Activated CD4-positive, alpha-beta T cell treated with anti-CD3 and anti-CD28 coated beads for 4 hours (primary cell): ENCODE measurements at regions not wholly inside any gene's neighbourhood (a gene's known extent, or its start where the extent isn't known, plus 50 kb on each side); places are given as distances from the start of the nearest gene placed in this dataset.
"Not testable (repeated sequence)": the region's sequence is repeated elsewhere in the genome, so short reads cannot be mapped to it uniquely, and the experiment has no call there.

ENCODE experiments used
- DNase-seq, 2 donors: peaks; one replicate each; pipeline ENCODE4 v3.0.0-alpha.2; 2020

DNA sequence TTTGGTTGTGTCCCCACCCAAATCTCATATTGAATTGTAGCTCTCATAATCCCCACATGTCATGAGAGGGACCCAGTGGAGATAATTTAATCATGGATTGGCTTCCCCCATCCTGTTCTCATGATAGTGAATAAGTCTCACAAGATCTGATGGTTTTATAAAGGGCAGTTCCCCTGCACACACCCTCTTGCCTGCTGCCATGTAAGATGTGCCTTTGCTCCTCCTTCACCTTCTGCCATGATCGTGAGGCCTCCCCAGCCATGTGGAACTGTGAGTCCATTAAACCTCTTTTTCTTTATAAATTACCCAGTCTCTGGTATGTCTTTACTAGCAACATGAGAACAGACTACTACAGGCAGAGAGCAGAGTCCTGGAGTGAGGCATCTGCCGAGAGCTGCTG lies 90.2 kb upstream of the SLC45A1 start:
- not testable (repeated sequence) for DNase-seq

DNA sequence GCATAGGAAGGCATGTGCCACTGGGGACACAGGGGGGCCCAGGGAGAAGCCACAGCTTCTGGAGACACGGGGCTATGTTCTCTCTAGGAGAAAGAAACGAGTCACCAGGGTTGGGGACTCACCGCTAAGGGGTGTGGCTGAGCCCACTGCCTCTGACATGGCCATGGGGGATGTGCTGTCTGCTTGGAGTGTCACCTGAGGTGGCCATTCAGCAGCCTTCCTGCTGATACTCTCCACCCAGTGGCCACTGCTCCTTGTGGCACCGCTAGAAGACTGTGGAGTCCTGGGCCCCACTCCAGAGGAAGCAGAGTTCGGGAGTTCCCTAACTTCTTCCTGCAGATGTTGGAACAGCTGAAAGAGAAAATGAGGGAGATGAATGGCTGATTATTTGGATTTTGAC lies 91.2 kb upstream of the SLC45A1 start:
- no peak for DNase-seq

DNA sequence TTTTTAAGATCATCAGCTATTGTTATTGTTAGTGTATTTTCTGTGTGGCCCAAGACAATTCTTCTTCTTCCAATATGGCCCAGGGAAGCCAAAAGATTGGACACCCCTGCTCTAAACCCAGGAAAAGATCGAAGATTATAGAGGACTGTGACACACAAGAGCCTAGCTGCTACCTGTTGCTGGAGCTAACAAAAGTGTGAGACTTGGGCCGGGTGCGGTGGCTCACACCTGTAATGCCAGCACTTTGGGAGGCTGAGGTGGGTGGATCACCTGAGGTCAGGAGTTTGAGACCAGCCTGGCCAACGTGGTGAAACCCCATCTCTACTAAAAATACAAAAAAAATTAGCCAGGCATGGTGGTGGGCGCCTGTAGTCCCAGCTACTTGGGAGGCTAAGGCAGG lies 91.9 kb upstream of the SLC45A1 start:
- not testable (repeated sequence) for DNase-seq

DNA sequence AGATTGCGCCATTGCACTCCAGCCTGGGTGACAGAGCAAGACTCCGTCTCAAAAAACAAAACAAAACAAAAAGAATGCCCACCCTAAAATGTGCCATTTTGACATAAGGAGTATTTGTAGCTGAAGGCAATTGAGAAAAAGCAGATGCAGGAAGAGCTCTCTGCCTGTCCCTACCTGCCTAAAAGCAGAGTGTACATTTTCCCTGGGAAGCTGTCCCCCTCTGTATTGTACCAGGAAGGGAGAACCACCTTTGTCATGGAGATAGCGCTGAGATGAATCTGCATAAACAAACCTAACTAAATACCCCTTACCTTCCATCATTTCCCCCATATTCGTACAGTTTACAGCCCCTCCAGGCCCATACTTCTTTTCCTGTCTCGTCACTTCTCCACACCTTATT lies 94.4 kb upstream of the SLC45A1 start:
- no peak for DNase-seq

DNA sequence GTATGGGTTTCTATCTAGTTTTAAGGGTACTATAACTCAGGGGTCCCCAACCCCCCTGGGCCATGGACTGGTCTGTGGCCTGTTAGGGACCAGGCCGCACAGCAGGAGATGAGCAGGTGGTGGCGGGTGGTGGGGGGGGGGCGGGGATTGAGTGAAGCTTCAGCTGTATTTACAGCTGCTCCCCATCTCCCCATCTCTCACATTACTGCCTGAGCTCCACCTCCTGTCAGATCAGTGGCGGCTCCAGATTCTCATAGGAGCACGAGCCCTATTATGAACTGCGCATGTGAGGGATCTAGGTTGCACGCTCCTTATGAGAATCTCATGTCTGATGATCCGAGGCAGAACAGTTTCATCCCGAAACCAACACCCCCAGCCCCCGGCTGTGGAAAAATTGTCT lies 95.1 kb upstream of the SLC45A1 start:
- no peak for DNase-seq

DNA sequence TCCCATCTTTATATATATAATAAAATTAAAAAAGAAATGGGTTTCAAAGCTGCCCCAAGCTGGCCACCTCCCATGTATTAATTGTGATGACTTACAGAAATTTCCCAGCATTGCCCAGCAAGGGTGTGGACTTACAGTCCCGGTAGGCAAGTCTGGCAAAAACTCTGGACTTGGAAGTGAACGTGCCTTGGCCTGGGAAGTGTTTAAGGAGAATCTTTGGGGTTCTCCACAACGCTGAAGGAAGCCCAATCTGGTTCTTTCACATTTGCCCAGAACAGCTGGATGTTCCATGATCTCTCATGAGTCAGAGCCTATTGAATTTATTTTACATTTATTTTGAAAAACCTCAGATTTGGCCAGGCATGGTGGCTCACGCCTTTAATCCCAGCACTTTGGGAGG lies 98.4 kb upstream of the SLC45A1 start:
- no peak for DNase-seq

DNA sequence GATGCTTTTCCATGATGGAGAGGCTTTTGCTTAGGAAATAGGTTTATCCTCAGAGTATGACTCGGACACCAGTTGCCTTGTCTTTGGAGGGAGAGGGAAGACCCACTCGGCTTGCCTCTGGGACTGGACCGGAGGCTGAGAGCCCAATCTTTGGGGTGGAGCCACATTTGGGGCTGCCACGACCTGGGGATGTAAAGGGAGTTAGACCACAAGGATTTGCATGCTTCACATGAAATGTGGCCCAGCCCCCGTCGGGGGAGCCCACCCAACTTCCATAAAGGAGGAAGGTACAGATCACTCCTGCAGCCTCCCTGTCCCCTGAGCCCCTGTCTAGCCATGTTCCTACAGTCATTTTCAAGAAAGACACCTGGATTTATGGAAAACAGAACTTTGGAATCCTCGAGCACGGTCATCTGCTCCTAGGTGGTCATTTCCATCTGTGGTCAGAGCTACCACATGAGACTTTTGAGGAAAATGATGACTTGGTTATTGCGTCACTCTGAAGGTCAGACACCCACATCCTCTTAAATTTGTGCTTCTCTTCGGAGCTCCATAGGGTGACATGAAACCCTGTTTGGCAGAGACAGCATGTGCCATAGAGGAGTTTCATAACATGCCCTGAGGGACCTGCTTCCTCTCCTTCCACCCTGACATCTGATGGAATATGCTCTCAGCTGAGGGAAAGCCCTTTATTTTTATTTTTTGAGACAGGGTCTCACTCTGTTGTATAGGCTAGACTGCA lies 99.4 kb upstream of the SLC45A1 start:
- no peak for DNase-seq

DNA sequence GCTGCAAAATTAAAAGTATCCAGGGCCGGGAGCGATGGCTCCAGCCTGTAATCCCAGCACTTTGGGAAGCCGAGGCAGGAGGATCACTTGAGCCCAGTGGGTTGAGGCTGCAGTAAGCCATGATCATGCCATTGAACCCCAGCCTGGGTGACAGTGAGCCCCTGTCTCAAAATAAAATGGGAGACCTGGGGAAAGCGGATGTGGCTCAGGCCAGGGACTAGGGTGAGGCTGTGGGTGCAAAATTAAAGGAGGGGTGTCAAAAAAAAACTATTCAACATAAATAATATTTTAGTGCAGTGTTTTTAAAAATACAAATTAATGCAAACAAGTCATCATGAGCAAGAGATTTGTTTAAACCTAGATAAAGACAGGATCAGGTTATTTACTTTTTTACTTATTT lies 100.1 kb upstream of the SLC45A1 start:
- DNase-seq, result no peak

DNA sequence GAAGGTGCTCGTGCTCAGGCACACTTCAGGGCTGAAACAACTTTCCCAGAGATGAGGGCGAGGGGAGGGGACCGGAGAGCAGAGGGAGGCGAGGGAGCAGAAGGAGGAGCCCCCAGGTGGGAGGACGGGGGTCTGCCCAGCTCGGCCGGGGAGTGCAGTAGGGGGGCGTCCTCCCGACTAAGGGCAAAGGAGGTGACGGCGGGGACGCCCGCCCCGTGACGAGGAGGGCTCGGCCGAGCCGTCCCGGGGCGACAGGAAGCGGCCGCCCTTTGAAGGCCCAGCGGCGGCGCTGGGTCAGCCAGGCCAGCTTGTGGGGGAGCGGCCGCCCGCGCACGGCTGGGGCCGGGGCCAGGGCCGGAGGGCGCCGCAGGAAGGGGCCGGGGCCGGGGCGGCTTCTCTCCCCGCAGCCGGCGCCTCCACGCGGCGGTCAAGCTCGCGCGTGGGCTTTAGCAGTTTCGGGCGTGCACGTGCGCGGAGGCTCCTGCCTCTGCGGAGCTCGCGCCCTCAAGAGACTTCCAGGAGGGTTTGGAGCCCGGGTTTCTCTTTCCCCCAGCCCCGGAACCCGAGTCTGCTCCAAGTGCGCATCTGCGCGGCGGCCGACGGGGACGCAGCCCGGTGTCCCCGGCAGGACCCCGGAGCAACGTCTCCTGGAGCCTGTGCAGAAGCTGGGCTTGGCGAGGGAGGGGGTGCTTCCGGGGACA lies 100.8 kb upstream of the SLC45A1 start:
- peak; percentile 8 to 16 for DNase-seq

DNA sequence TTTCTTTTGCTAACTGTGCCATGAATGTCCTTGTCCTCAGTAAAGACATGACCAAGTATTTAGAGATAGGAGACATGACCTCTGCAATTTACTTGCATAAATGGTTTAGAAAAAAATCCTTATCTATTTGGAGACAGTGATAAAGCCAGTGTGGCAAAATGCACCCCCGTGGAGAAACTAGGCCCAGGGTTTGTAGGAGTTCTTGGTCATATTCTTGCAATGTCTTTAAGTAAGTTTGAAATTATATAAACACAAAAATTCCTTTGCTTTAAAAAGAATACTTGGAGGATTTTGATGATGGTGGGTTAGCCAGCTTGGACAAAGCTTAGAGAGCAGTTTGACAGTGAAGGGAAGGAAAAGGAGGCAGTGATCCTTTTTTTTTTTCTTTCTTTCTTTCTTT lies 101.9 kb upstream of the SLC45A1 start:
- DNase-seq, result no peak

DNA sequence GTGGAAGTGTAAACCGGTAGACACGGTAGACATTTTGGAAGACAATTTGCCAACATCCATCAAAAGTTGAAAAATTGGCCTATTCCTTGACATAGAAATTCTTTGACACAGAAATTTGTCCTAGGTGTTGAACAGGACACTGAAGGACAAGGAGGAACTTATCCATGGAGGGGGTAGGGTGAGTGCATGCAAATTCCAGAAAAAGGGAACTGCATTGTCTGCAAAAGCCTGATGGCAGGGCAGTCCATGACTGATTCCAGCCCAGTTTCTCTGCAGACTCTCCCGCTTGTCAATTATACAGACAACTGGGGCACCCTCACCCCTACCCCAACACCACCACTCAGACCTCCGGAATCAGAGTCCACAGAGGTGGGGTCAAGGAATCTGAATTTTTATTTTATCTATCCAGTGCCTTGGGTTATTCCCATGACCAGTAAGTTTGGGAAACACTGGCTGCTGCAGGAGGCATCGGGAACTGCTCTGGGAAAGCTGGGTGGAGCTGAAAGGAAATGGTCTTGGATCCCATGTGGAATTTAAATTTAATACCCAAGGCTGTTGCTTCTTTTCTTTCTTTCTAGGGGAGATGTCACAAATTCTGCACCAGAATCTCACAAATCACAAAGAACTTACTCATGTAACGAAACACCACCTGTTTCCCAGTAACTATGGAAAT lies 103.3 kb upstream of the SLC45A1 start:
- DNase-seq, result no peak

DNA sequence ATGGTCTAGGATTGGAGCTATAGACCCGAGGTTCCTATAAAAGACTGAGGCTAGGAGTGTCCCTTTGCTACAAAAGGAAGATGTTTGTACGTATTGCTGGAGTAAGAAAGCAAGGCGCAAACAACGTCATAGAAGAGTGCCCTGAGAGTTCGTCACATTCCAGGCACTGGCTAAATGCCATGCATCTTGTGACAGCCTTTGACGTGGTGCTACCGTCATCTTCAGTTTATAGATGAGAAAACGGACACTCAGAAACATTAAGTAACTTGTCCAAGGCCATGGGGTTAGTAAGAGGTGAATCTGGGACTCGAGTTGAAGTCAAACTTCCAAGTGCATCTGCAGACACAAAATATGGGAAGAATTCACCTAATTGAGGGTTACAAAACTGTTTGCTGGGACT lies 104.2 kb upstream of the SLC45A1 start:
- no peak for DNase-seq

DNA sequence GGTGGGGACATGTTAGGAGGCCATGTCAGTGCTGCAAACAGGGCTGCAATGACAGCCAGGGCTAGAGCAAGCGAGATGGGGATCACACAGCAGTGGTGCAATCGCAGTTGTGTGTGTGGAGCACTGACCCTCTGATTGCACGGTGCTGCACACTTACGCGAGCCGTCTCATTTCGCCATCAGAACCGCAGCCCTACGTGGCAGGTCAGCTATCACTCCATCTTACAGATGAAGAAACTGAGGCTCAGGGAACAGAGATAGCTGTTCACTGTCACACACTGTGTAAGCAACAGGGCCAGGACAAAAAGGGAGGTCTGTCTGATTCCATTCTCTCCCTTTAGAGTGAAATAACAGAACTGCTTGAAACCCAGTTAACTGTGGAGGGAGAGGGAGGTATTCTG lies 104.8 kb upstream of the SLC45A1 start:
- DNase-seq, result no peak

DNA sequence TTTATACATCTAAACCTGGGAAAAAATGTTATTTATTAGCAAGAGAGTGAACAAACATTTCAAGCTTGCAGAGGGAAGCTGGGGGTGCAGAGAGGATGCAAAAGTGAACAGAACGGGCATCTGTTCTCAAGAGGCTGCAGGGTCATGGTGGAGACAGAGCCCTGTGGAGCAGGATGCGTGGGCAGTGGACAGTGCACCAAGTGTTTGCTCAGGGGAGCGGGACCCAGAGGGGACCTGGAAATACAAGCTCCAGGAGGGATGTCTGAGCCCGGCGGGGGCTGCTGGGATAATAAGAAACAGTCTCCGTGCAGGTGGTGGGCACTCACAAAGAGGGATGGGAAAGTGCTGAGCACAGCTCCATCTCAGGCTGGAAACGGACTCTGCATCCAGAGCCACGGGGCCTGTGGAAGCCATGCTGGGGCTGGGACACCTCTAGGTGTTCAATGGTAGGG lies 105.3 kb upstream of the SLC45A1 start:
- no peak for DNase-seq

DNA sequence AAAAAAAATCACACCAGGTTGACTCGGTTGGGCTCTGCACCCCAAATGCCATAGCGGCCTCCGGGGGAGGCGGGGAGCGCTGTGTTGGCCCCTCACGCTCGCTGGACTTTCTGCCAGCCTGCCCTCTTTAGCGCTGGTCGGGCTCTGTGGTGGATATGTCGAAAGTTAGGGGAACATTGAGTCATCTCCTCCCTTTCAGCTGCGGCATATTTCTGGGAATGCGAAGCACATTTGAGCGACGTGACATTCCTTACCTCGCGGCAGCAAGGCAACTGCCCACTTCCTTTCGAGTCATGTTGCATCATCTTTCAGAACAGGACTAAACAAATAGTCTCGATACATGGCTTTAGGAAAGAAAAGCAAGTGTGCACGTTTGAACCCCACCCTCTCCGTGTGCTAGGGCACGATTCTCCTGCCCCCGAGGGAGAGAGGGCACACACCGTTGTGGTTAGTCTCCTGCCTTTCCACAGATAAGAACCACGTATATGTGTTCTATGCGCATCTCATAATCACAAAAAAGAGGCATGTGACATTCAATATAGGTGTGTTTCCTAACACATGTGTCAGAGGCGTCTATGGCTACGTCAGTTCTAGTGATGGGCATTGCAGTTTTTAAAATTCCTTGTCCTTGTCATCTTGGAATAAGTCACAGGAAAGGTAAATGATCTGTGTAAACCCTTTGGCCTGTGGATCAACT lies 105.9 kb upstream of the SLC45A1 start:
- no peak for DNase-seq

DNA sequence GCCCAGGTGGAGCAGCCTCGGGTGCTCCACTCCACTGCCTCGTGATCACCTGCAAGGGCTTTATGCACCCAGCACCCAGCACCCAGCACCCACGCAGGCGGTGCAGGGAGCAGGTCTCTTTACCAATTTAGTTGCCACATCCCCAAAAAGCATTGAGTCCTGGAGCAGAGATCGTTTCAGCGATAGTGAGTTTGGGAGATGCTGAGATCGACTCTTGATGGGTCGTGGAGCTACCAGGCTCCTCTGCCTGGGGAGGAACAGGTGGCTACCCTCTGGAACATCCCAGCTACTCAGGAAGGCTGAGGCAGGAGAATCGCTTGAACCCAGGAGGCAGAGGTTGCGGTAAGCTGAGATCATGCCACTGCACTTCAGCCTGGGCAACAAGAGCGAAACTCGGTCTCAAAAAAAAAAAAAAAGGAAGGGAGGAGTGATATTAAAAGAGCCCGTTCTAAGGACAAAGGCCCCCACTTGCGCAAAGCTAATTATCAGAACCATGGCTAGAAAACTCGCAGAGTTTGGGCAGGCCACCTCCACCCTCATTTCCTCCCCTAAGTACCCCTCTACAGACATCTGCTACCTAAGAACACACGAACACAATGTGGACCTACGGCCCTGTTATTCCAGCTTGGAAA lies 106.5 kb upstream of the SLC45A1 start:
- no peak for DNase-seq

DNA sequence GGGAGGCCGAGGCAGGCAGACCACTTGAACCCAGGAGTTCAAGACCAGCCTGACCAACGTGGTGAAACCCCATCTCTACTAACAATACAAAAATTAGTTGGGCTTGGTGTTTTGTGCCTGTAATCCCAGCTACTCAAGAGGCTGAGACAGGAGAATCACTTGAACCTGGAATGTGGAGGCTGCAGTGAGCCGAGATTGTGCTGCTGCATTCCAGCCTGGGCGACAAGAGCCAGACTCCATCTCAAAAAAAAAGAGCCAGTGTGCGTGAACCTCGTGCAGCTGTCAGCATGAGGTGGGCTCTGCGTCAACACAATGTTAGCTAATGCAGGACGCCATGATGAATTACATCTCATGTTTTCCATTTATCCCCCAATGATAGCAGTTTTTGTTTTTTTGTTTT lies 110.7 kb upstream of the SLC45A1 start:
- DNase-seq, result no peak

DNA sequence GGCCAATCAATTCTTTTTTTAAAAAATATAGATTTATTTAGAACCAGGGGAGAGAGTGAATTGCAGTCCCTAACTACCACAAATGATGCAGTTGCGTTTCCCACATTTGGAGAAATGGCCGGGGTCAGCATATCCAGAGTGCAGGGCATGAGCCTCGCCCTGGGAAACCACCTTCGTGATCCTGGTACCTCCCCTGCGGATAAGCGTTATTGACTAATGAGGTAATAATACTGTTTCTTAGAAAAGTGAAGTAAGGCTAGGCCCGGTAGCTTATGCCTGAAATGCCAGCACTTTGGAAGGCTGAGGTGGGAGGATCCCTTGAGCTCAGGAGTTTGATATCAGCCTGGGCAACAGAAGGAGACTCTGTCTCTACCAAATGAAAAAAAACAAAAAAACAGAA lies 111.5 kb upstream of the SLC45A1 start:
- DNase-seq, result no peak

DNA sequence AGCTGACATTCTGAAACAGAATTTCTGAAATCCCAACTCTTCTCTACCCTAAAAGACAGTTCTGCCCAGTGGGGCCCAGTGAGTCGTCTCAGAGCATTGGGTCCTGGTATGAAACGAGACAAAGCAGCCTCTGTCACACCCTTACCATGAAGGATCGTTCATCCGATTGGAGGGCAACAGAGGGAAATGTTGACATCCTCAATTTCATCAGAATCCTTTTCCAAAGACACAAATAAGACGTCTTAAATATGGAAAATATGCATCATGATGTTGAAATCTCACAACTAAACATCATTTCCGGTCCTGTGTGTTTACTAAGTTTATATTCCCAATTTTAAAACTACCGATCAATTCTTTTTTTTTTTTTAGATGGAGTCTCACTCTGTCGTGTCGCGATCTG lies 112.1 kb upstream of the SLC45A1 start:
- DNase-seq, result no peak

DNA sequence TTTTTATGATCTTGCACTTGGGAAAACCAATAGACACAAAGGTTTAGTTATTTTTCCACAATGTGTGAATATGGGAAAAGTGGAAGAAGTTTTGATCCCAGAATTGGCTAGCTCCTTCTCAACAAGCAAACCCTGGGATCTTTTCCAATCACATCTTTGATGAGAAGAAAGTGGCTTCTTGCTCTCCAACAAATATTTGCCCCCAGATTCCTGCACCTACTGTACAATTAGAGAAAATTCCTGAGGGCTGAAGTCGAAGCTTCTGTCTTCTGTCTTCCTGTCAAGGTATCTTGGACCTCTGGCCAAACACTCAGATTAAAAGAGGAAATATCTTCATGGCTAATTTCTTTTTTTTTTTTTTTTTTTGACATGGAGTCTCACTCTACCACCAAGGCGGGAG lies 113.1 kb upstream of the SLC45A1 start:
- no peak for DNase-seq

DNA sequence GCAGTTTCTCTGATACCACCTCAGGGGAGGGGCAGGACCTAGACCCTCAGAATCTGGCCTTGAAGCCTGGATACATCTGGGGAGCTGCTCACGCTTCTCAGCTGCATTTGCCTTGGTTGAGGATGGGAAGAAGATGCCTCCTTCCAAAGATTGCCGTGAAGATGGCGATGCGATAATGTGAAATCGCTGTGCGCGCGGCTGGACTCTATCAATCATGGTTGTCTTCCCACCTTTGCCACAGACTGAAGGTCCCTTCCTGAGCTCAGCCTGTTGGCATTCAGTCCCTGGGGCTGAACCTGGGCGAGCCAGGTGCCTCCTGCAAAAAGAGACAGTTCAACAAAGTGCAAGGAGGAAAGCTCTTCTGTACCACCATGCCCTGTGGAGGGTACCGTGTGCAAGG lies 114.4 kb upstream of the SLC45A1 start:
- DNase-seq, result no peak

DNA sequence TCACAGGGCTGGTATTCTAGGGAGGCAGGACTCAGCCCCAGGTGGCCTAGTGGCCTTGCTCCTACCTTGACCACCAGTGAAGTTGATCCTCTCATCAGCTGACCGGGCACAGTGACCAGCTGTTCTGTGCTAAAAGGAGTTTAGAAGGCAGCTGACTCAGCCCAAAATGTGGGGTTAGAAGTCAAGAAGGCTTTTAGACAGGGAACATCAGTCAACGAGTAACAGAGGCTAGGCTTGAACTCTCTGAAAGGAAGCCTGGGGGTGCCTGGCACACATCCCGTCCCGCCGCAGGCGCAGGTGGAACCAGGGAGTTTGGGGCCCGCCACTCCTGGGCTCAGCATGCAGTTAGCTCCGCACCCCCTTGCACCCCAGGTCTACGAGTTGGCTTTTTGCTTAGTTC lies 114.9 kb upstream of the SLC45A1 start:
- no peak for DNase-seq
